CD4-positive, alpha-beta T cell (primary cell): ENCODE measurements at regions not wholly inside any gene's neighbourhood (a gene's known extent, or its start where the extent isn't known, plus 50 kb on each side); places are given as distances from the start of the nearest gene placed in this dataset.

Experiments
- ATAC-seq: fragments of 200-7000 bp; cut with Tn5 transposase; one replicate; pipeline ENCODE4 v1.10.0; 2022; ENCODE audit warnings: mild to moderate bottlenecking; ENCODE audit not compliant: poor library complexity
- CTCF ChIA-PET: fragments of 350-600 bp; sonication (Branson Sonifier 250); formaldehyde crosslinking; loops from one replicate; lab custom pipeline; 2021; ENCODE audit warnings: antibody characterized with exemption, inconsistent platforms; lab: Charles Lee
- POLR2A ChIA-PET: fragments of 350-600 bp; sonication (Branson Sonifier 250); formaldehyde crosslinking; loops from one replicate; lab custom pipeline; 2021; ENCODE audit warnings: antibody characterized with exemption, inconsistent platforms; lab: Charles Lee
- DNase-seq, 14 experiments: peaks; one replicate each; pipeline ENCODE4 v3.0.0-alpha.2; 2013 to 2020; ENCODE audit warnings: mixed read lengths in 2 of 14
- H3K27ac ChIP-seq, 2 donors: one replicate each; pipeline versions ENCODE4 v1.5.1 to v1.7.0; 2013; ENCODE audit warnings: low read length in 2 of 2, low read depth in 1 of 2, mild to moderate bottlenecking in 1 of 2
- H3K27me3 ChIP-seq, 2 experiments: 1 replicate in 1 of 2; 2 replicates in 1 of 2; pipeline versions ENCODE4 v1.6.1 to v1.7.0; 2013; ENCODE audit warnings: low read length in 2 of 2, control low read depth in 1 of 2, mild to moderate bottlenecking in 1 of 2, moderate library complexity in 1 of 2; ENCODE audit not compliant: insufficient read depth in 2 of 2, control insufficient read depth in 1 of 2
- H3K36me3 ChIP-seq: one replicate; pipeline ENCODE4 v1.6.1; 2013; ENCODE audit warnings: low read length, control low read depth; ENCODE audit not compliant: insufficient read depth
- H3K4me1 ChIP-seq: one replicate; pipeline ENCODE4 v1.6.1; 2013; ENCODE audit warnings: low read length, control low read depth; ENCODE audit not compliant: insufficient read depth
- H3K4me3 ChIP-seq: one replicate; pipeline ENCODE4 v1.5.1; 2013; ENCODE audit warnings: mild to moderate bottlenecking, low read length, moderate library complexity
- H3K9me3 ChIP-seq, 2 experiments: 1 replicate in 1 of 2; 2 replicates in 1 of 2; pipeline versions ENCODE4 v1.6.1 to v1.7.0; 2013; ENCODE audit warnings: low read length in 2 of 2, mild to moderate bottlenecking in 2 of 2, control low read depth in 1 of 2, moderate library complexity in 1 of 2; ENCODE audit not compliant: control insufficient read depth in 1 of 2, insufficient read depth in 1 of 2
- H3K27ac Mint-ChIP-seq: one replicate; pipeline ENCODE4 v1.8.0; 2020; ENCODE audit warnings: mixed read lengths
- H3K27me3 Mint-ChIP-seq: one replicate; pipeline ENCODE4 v1.8.0; 2021; ENCODE audit warnings: mixed read lengths
- H3K36me3 Mint-ChIP-seq: one replicate; pipeline ENCODE4 v1.8.0; 2021; ENCODE audit warnings: low read depth, mixed read lengths
- H3K4me1 Mint-ChIP-seq: one replicate; pipeline ENCODE4 v1.8.0; 2021; ENCODE audit warnings: low read depth, mixed read lengths
- H3K4me3 Mint-ChIP-seq: one replicate; pipeline ENCODE4 v1.8.0; 2020; ENCODE audit warnings: mild to moderate bottlenecking, mixed read lengths
- H3K9me3 Mint-ChIP-seq: one replicate; pipeline ENCODE4 v1.8.0; 2020; ENCODE audit warnings: mixed read lengths
- intact Hi-C, 2 experiments: fragments of 100-400 bp; cut with DNase I in 1 of 2; cut with micrococcal nuclease in 1 of 2; formaldehyde crosslinking; loops; one replicate each; pipeline versions ENCODE4 v1.15.1 to v1.9.0; 2023 to 2025; cut with DNase I, micrococcal nuclease
- TF ChIP-seq, protein P1 (sequence below): fragments of 200-600 bp; IDR thresholded peaks from one replicate; pipeline ENCODE4 v1.8.0; 2022; ENCODE audit warnings: antibody characterized with exemption, mild to moderate bottlenecking

DNA sequence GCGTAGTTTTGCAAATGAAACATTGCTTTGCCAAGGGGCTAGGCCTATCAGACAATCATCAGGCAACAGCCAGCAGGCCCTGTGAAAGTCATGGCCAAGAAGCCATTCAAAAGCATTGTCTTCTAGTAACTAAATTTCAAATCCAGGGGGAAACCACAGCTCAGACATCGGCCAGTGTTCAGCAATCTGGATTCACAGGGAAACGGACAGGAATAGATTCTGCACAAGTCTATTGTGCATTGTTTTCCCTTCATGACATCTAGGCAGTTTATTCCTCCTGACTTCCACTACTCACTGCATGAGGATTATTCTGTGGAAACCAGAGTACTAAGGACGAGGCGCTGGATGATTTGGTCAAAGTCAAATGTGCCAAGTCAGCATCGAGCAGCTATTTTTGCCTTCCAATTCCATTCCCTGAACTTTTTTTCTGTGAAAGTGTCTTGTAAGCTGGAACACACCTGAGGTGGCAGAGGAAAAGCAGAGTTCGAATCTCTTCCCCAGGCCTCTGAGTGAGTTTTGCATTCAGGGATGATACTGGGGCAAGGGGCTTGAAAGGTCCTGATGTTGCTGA lies 75.4 kb downstream of the VCPKMT start:
- H3K4me3 Mint-ChIP-seq: peak overlapping the region; percentile 84

DNA sequence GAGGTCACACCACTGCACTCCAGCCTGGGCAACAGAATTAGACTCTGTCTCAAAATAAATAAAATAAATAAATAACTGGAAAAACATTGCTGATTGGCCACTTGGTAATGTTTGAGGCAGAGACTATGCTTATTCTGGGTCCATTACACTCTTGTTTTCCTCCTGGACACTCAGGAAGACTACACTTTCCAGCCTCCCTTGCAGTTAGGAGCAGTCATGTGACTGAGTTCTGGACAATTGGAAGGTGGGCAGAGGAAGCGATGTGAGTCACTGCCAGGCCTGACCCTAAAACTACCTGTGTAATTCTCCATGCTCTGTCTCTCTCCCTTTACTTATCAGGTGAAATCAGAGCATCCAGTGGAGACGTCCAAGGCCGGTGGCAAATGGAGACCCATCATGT lies 74.4 kb downstream of the VCPKMT start:
- peaks cover 88% of the 10 kb centered on the region for H3K4me1 ChIP-seq
- ATAC-seq: no peak
- TF ChIP-seq, protein P1, sequence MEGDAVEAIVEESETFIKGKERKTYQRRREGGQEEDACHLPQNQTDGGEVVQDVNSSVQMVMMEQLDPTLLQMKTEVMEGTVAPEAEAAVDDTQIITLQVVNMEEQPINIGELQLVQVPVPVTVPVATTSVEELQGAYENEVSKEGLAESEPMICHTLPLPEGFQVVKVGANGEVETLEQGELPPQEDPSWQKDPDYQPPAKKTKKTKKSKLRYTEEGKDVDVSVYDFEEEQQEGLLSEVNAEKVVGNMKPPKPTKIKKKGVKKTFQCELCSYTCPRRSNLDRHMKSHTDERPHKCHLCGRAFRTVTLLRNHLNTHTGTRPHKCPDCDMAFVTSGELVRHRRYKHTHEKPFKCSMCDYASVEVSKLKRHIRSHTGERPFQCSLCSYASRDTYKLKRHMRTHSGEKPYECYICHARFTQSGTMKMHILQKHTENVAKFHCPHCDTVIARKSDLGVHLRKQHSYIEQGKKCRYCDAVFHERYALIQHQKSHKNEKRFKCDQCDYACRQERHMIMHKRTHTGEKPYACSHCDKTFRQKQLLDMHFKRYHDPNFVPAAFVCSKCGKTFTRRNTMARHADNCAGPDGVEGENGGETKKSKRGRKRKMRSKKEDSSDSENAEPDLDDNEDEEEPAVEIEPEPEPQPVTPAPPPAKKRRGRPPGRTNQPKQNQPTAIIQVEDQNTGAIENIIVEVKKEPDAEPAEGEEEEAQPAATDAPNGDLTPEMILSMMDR: no peak
- H3K9me3 Mint-ChIP-seq: no peaks in the 10 kb centered on the region
- POLR2A ChIA-PET: interaction anchor here (0.8 to 1.8 kb wide), 3 partner anchors 20 to 41 kb away, joined by 3 to 16 read pairs (median 3); no protein-coding TSS in a partner anchor
- H3K36me3 Mint-ChIP-seq: peaks cover 28% of the 10 kb centered on the region
- H3K27me3 Mint-ChIP-seq: no peaks in the 10 kb centered on the region
- no peak overlapping the region for H3K27ac ChIP-seq
- peak overlapping the region; percentile 55 for H3K27ac Mint-ChIP-seq
- no peaks in the 10 kb centered on the region for H3K27me3 ChIP-seq
- H3K9me3 ChIP-seq: no peaks in the 10 kb centered on the region
- H3K4me3 Mint-ChIP-seq: no peak overlapping the region
- intact Hi-C loops: loop anchor here (5.0 kb wide), 3 partner anchors 40 to 180 kb away; no protein-coding TSS in a partner anchor
- H3K4me3 ChIP-seq: no peak overlapping the region
- no peak for DNase-seq
- peaks cover 79% of the 10 kb centered on the region for H3K4me1 Mint-ChIP-seq
- CTCF ChIA-PET: interaction anchor here (1.0 kb wide), 1 partner anchor 41 kb away, joined by 3 read pairs; no protein-coding TSS in a partner anchor
- no peaks in the 10 kb centered on the region for H3K36me3 ChIP-seq

More for the DNA sequence above, 75.4 kb downstream of the VCPKMT start:
- Histone ChIP-seq H3K36me3 (no peaks in the 10 kb centered on the region), H3K27me3 (no peaks in the 10 kb centered on the region), H3K27ac (peak overlapping the region; percentile 58 to 66), H3K4me1 (peaks cover 78% of the 10 kb centered on the region), H3K9me3 (no peaks in the 10 kb centered on the region), H3K4me3 (peak overlapping the region; percentile 15)
- ATAC-seq (no peak), DNase-seq (no peak)
- Mint-ChIP-seq H3K4me1 (peaks cover 80% of the 10 kb centered on the region), H3K9me3 (no peaks in the 10 kb centered on the region), H3K27ac (peak overlapping the region; percentile 89), H3K36me3 (peaks cover 31% of the 10 kb centered on the region), H3K27me3 (no peaks in the 10 kb centered on the region)
- ChIA-PET POLR2A (interaction anchor here (0.7 to 3.0 kb wide), 13 partner anchors 19 to 179 kb away, joined by 3 to 16 read pairs (median 4); no protein-coding TSS in a partner anchor), CTCF (interaction anchor here (1.0 to 1.2 kb wide), 3 partner anchors 21 to 179 kb away, joined by 3 to 4 read pairs (median 4); no protein-coding TSS in a partner anchor)
- intact Hi-C loops: loop anchor here (5.0 kb wide), 3 partner anchors 39 to 179 kb away; no protein-coding TSS in a partner anchor
- TF ChIP-seq, protein P1: no peak

DNA sequence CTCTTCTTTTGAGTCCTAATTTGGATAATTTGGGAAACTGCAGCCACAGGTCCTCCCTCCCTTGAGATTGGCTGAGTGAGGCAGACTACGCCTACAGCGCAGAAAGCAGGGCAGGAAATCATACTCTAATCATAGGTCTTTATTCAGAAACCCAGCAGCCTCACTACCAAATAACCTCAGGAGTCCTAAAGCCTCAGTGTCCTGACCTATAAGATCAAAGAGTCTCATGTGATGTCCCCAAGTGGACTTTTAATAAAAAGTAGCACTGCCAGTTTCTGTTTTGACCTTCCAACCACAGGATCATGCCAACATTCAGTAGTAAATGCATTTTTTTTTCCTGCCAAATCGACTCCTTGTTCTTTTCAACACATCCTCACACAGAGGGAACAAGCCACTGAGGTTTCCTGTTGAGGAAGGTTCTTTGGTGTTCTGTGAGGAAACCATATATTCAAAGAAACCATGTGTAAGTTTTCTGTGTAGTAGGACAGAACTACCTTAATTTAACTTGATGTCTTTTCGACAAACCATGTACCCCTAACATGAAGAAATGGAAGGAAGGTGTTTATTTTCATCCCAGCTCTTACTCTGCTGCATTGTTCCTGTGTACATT lies 72.2 kb downstream of the VCPKMT start:
- ATAC-seq (peak; percentile 26), DNase-seq (peak in 5 of 14 experiments; percentile 14 to 79 (median 53))
- H3K27ac Mint-ChIP-seq: peak overlapping the region; percentile 89

More for the DNA sequence above, 72.2 kb downstream of the VCPKMT start:
- H3K9me3 ChIP-seq: no peaks in the 10 kb centered on the region
- no peaks in the 10 kb centered on the region for H3K27me3 ChIP-seq
- Mint-ChIP-seq H3K27me3 (no peaks in the 10 kb centered on the region), H3K4me1 (peaks cover 72% of the 10 kb centered on the region), H3K4me3 (peak overlapping the region; percentile 63), H3K9me3 (no peaks in the 10 kb centered on the region), H3K36me3 (peaks cover 24% of the 10 kb centered on the region)
- intact Hi-C loops: loop anchor here (2.0 to 5.0 kb wide), 7 partner anchors 17 to 182 kb away; no protein-coding TSS in a partner anchor
- CTCF ChIA-PET: interaction anchor here (0.9 to 1.9 kb wide), 4 partner anchors 18 to 190 kb away, joined by 3 to 7 read pairs (median 4); no protein-coding TSS in a partner anchor
- peak overlapping the region; percentile 8 for H3K4me3 ChIP-seq
- H3K27ac ChIP-seq: peak overlapping the region; percentile 60 to 78
- H3K4me1 ChIP-seq: peaks cover 82% of the 10 kb centered on the region
- H3K36me3 ChIP-seq: no peaks in the 10 kb centered on the region
- POLR2A ChIA-PET: interaction anchor here (0.8 to 3.8 kb wide), 19 partner anchors 12 to 424 kb away, joined by 3 to 34 read pairs (median 6); partner anchors contain the start of genes MGAT2, NEMF and RPL36AL
- TF ChIP-seq, protein P1: no peak
